PC-9 (cell line): ENCODE measurements at regions not wholly inside any gene's neighbourhood (a gene's known extent, or its start where the extent isn't known, plus 50 kb on each side); places are given as distances from the start of the nearest gene placed in this dataset.
A peak's percentile ranks its signal among the peaks of the same experiment; 100 is the strongest.

Source experiments
- BruUV-seq: library from RNA; stranded (reverse); fragments of 400-500 nt; replicated peaks from 2 replicates; lab custom pipeline; 2021; lab: Mats Ljungman, UMichigan
- CTCF ChIA-PET: fragments of 300-600 bp; sonication (Branson Sonifier 250); formaldehyde crosslinking; loops from one replicate; lab custom pipeline; 2022; ENCODE audit warnings: antibody characterized with exemption; lab: Charles Lee
- POLR2A ChIA-PET: fragments of 300-600 bp; sonication (Branson Sonifier 250); formaldehyde crosslinking; loops from one replicate; lab custom pipeline; 2022; ENCODE audit warnings: antibody characterized with exemption; ENCODE audit not compliant: unreplicated experiment; lab: Charles Lee
- DNase-seq, 2 experiments: peaks; one replicate each; pipeline versions ENCODE4 v3.0.0 to v3.0.0-alpha.2; 2015 to 2022; ENCODE audit warnings: mixed read lengths in 1 of 2
- H2AFZ ChIP-seq: fragments of 200-600 bp; sonication (generic); 2 replicates; pipeline ENCODE4 v1.8.1; 2017; ENCODE audit warnings: antibody characterized with exemption
- H3F3A ChIP-seq: fragments of 200-600 bp; sonication (generic); 2 replicates; pipeline ENCODE4 v1.8.1; 2017; ENCODE audit warnings: antibody characterized with exemption, mild to moderate bottlenecking, low read depth; ENCODE audit not compliant: insufficient read depth
- H3K27ac ChIP-seq: fragments of 200-600 bp; sonication (generic); 2 replicates; pipeline ENCODE4 v1.6.1; 2016; ENCODE audit warnings: mixed run types
- H3K27me3 ChIP-seq: fragments of 200-600 bp; sonication (generic); 2 replicates; pipeline ENCODE4 v1.6.1; 2016; ENCODE audit warnings: low read depth, mixed run types; ENCODE audit not compliant: insufficient read depth
- H3K36me3 ChIP-seq: fragments of 200-600 bp; sonication (generic); 2 replicates; pipeline ENCODE4 v1.6.1; 2016; ENCODE audit warnings: low read depth, mixed run types
- H3K4me1 ChIP-seq: fragments of 200-600 bp; sonication (generic); replicated peaks from 2 replicates; pipeline ENCODE4 v1.6.1; 2016; ENCODE audit warnings: mixed run types; ENCODE audit not compliant: insufficient read depth
- H3K4me2 ChIP-seq: fragments of 200-600 bp; sonication (generic); 2 replicates; pipeline ENCODE4 v1.6.1; 2017; ENCODE audit warnings: mixed run types
- H3K4me3 ChIP-seq: fragments of 200-600 bp; sonication (generic); 2 replicates; pipeline ENCODE4 v1.6.1; 2016; ENCODE audit warnings: mixed run types
- H3K79me2 ChIP-seq: fragments of 200-600 bp; sonication (generic); 2 replicates; pipeline ENCODE4 v1.6.1; 2017; ENCODE audit warnings: low read depth, mixed run types
- H3K9me2 ChIP-seq: fragments of 200-600 bp; sonication (generic); 2 replicates; pipeline ENCODE4 v1.8.1; 2017; ENCODE audit warnings: mild to moderate bottlenecking; ENCODE audit not compliant: insufficient read depth
- H3K9me3 ChIP-seq: fragments of 200-600 bp; sonication (generic); 2 replicates; pipeline ENCODE4 v1.8.1; 2016; ENCODE audit warnings: low read depth; ENCODE audit not compliant: insufficient read depth
- H4K20me1 ChIP-seq: fragments of 200-600 bp; sonication (generic); 2 replicates; pipeline ENCODE4 v1.8.1; 2017; ENCODE audit not compliant: insufficient read depth
- EZH2 ChIP-seq: fragments of 200-600 bp; sonication (generic); IDR thresholded peaks from 2 replicates; pipeline ENCODE4 v1.8.0; 2017; ENCODE audit warnings: antibody characterized with exemption, low read depth
- intact Hi-C: fragments of 100-400 bp; cut with micrococcal nuclease; formaldehyde crosslinking; loops from one replicate; pipeline ENCODE4 v1.10.0; 2022; ENCODE audit not compliant: unreplicated experiment
- TF ChIP-seq, protein P1 (sequence below): fragments of 200-600 bp; sonication (generic); conservative IDR thresholded peaks from 2 replicates; pipeline ENCODE4 v1.6.1; 2017; ENCODE audit warnings: mixed run types, antibody characterized with exemption, mild to moderate bottlenecking, moderate library complexity

DNA sequence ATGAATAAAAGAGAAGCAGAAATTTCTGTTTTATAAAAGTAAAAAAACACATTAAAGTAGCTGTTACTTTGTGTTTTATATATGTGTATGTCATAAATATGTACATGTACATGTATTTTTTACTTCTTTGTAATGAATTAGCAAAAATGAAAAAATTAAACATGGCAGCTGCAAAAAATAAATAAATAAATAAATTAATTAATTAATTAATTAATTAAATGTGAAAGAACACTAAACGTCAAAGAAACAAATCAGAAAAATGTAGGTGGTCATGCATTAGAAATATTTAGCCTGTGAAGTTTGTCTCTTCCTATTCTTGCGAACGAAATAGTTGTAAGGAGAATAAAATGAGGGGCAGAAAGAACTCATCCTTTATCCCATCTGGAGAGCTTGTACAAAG lies 357.0 kb downstream of the ZIC4 start:
- BruUV-seq, result no TSS peak
- no peak overlapping the region for H2AFZ ChIP-seq
- H3K4me1 ChIP-seq, result no peaks in the 10 kb centered on the region
- H3F3A ChIP-seq, result no peaks in the 10 kb centered on the region
- H3K9me2 ChIP-seq, result no peaks in the 10 kb centered on the region
- no peak overlapping the region for H3K4me3 ChIP-seq
- no peak overlapping the region for H3K27ac ChIP-seq
- intact Hi-C loops, result no loop called here
- no peaks in the 10 kb centered on the region for H4K20me1 ChIP-seq
- H3K36me3 ChIP-seq, result no peaks in the 10 kb centered on the region
- no peak overlapping the region for H3K4me2 ChIP-seq
- no peaks in the 10 kb centered on the region for H3K27me3 ChIP-seq
- no peak for DNase-seq
- no peaks in the 10 kb centered on the region for H3K9me3 ChIP-seq
- H3K79me2 ChIP-seq, result no peaks in the 10 kb centered on the region
- POLR2A ChIA-PET, result no interaction called here
- CTCF ChIA-PET, result no interaction called here
- no peak for TF ChIP-seq EZH2
- TF ChIP-seq, protein P1, sequence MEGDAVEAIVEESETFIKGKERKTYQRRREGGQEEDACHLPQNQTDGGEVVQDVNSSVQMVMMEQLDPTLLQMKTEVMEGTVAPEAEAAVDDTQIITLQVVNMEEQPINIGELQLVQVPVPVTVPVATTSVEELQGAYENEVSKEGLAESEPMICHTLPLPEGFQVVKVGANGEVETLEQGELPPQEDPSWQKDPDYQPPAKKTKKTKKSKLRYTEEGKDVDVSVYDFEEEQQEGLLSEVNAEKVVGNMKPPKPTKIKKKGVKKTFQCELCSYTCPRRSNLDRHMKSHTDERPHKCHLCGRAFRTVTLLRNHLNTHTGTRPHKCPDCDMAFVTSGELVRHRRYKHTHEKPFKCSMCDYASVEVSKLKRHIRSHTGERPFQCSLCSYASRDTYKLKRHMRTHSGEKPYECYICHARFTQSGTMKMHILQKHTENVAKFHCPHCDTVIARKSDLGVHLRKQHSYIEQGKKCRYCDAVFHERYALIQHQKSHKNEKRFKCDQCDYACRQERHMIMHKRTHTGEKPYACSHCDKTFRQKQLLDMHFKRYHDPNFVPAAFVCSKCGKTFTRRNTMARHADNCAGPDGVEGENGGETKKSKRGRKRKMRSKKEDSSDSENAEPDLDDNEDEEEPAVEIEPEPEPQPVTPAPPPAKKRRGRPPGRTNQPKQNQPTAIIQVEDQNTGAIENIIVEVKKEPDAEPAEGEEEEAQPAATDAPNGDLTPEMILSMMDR, result no peak

DNA sequence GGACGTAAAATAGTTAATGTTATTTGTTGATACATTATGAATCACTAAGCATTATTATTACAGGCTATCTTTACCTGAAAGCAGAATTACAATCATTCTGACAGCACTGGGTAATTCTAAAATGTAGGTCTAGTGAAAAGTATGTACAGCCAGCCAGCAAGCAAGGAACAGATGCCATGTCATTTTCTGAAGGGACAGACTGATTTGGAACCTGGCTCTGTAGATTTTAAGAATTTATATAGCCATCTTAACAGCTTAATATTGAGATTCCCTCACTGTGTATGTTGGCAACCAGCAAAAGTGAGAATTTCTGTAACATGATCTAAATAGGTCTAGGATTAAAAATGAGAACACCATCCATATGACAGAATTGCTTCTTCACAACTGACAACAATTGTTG lies 359.4 kb downstream of the ZIC4 start:
- BruUV-seq, result no TSS peak
- Histone ChIP-seq H3K4me3 (no peak overlapping the region), H3K27me3 (no peaks in the 10 kb centered on the region), H2AFZ (no peak overlapping the region), H4K20me1 (no peaks in the 10 kb centered on the region), H3K79me2 (no peaks in the 10 kb centered on the region), H3K4me2 (no peak overlapping the region), H3K4me1 (no peaks in the 10 kb centered on the region), H3K27ac (no peak overlapping the region), H3F3A (no peaks in the 10 kb centered on the region), H3K9me3 (no peaks in the 10 kb centered on the region; the same call in 1 of the 2 replicates), H3K9me2 (no peaks in the 10 kb centered on the region), H3K36me3 (no peaks in the 10 kb centered on the region)
- intact Hi-C loops, result no loop called here
- no peak for TF ChIP-seq EZH2
- TF ChIP-seq, protein P1, result no peak
- CTCF ChIA-PET, result no interaction called here
- POLR2A ChIA-PET, result interaction anchor here (0.5 kb wide), 1 partner anchor 1401 kb away, joined by 5 read pairs; no protein-coding TSS in a partner anchor
- DNase-seq, result no peak

- no peaks in the 10 kb centered on the region for H3K79me2 ChIP-seq
- intact Hi-C loops, result no loop called here
- no peaks in the 10 kb centered on the region for H3K4me1 ChIP-seq
- H3K27ac ChIP-seq, result no peak overlapping the region
- no TSS peak for BruUV-seq
- H3K4me2 ChIP-seq, result no peak overlapping the region
- 0 out of 2 replicates have a peak overlapping the region, but pooled peaks have one; percentile 39 for H2AFZ ChIP-seq
- no peaks in the 10 kb centered on the region for H3K27me3 ChIP-seq
- POLR2A ChIA-PET, result no interaction called here
- TF ChIP-seq, protein P1, result no peak
- TF ChIP-seq EZH2, result no peak
- no peaks in the 10 kb centered on the region for H3K9me3 ChIP-seq
- no peaks in the 10 kb centered on the region for H3K36me3 ChIP-seq
- H3K9me2 ChIP-seq, result no peaks in the 10 kb centered on the region
- CTCF ChIA-PET, result no interaction called here
- H3F3A ChIP-seq, result no peaks in the 10 kb centered on the region
- no peaks in the 10 kb centered on the region for H4K20me1 ChIP-seq
- no peak for DNase-seq
- H3K4me3 ChIP-seq, result no peak overlapping the region
Observed at GRCh38 chr3:147038481-147038880, 367.9 kb downstream of the ZIC4 start.
